ENCODE measurements at regions not wholly inside any gene's neighbourhood (a gene's known extent, or its start where the extent isn't known, plus 50 kb on each side); places are given as distances from the start of the nearest gene placed in this dataset.

GRCh38 chr2:62305421-62306176 is 109.7 kb downstream of the B3GNT2 start:
- no peak for DNase-seq (ENCODE audit: low read depth in 4 of 4, low spot score in 2 of 4)

- no peak for DNase-seq (ENCODE audit: low read depth in 4 of 4, low spot score in 2 of 4)
These were observed 108.8 kb downstream of the B3GNT2 start for GRCh38 chr2:62304429-62305417.

GRCh38 chr2:62303788-62304187 is 107.9 kb downstream of the B3GNT2 start:
- DNase-seq (ENCODE audit: low read depth in 4 of 4, low spot score in 2 of 4), result no peak

GRCh38 chr2:62302631-62303435 is 106.9 kb downstream of the B3GNT2 start:
- no peak for DNase-seq (ENCODE audit: low read depth in 4 of 4, low spot score in 2 of 4)

- DNase-seq (ENCODE audit: low read depth in 4 of 4, low spot score in 2 of 4), result no peak
These were observed 105.0 kb downstream of the B3GNT2 start for GRCh38 chr2:62300925-62301324.

- DNase-seq (ENCODE audit: low read depth in 4 of 4, low spot score in 2 of 4), result no peak
These were observed 101.7 kb downstream of the B3GNT2 start for GRCh38 chr2:62297624-62298010.

- DNase-seq (ENCODE audit: low read depth in 4 of 4, low spot score in 2 of 4), result no peak
These were observed 101.1 kb downstream of the B3GNT2 start for GRCh38 chr2:62296832-62297623.

DNA sequence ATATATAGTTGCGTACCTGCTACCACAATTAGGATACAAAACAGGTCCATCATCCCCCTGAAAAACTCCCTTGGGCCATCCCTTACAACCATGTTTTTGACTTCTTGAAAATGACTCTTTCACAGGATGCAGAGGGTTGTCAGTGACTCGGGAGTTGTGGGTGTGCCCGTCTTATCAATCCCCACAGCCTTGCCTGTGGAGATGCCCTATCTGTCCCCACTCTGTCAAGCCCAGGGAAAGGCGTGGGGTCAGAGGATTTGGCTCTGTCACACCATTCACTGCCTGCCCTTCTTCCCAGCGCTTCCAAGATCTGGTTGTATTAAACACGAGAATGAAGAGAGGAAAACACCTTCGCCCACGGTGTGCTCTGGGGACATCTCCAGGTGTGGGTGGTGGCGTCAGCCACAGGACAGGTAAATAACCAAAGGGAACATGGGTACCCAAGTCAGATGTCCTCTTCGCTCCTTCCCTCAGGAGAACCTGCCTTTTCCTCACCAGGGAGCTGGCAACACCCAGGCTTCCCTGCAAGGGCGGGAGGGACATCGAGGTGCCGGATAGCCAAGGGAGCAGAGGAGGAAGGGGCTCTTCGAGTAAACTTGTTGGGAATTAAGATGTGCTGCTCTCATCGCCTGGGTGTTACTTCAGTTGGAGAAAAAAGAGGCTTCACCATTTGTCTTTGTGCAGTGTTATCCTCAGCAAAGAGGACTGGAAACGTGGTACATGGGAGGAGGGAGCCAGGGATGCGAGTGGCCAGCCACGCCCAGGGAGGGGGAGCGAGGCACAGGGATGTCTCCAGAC is 100.3 kb downstream of the B3GNT2 start:
- no peak for DNase-seq (ENCODE audit: low read depth in 4 of 4, low spot score in 2 of 4)

DNA sequence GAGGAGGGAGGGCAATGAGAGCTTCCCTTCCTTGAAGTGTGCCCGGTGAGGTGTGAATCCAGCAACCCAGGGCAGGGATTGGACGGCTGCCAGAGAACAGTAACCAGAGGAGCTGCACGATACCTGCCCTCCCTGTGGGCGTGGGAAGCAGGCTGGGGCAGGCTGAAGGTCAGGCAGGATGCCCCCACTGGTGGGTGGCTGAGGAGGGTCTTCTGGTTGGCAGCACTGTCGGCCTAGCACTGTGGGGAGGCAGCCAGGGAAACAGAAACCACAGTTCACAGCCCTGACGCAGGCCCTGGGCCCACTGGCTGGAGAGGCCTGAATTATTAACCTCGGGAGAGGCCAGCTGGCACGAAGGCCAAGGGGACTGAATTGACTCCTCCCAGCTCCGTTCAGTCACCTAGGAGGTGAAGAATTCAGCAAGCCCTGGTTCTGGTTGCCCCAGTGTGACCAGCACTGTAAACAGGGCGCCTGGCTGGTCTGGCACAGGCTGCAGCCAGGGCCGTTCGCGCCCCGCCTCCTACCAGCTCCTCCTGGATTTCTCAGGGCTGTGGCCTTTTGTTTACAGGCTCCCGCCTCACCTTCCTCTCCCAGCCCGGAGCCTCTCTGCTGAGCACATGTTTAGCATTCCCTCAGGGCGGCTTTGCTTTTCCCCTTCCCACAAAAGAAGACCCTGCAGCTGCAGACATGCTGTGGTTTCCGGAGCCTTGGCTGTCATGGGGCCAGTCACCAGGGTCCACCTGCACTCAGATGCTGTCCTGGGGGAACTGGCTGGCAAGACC is 97.8 kb downstream of the B3GNT2 start:
- DNase-seq (ENCODE audit: low read depth in 4 of 4, low spot score in 2 of 4), result peak; percentile 67 to 81 (median 80)

DNA sequence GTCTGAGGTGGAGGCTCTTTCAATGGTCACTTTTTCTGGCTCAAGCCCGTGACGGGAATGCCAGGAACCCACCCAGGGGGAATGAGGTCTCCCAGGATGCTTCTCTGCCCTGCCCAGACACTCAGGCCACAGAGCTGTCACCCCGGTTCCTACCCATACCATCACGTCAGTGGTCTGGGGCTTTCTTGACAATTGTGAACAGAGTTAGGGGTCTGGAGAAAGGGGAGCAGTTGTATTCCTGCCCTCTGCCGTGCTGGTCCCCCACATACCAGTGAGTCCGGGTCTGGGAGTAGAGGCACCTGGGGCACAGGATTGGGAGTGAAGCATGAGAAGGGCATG is 97.2 kb downstream of the B3GNT2 start:
- DNase-seq (ENCODE audit: low read depth in 4 of 4, low spot score in 2 of 4), result no peak

DNA sequence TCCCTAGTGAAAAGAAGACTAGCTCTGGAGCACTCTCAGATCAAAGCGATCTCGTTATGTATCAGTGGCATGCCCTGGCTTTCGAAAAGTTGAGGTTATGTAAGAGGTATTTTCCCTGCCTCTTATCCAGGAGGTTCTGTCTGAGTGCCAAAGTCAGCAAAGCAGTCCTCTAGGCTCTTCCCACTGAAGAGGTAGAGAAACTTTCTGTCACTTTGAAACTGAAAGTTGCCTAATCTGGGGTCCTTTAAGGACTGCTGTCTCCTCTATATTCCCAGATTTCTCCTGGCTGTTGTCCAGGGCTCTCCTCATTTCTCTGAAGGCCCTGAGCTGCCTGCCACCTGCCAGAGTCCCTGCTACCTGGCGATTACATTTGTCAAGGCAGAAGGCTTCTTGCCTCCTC is 96.3 kb downstream of the B3GNT2 start:
- no peak for DNase-seq (ENCODE audit: low read depth in 4 of 4, low spot score in 2 of 4)

DNA sequence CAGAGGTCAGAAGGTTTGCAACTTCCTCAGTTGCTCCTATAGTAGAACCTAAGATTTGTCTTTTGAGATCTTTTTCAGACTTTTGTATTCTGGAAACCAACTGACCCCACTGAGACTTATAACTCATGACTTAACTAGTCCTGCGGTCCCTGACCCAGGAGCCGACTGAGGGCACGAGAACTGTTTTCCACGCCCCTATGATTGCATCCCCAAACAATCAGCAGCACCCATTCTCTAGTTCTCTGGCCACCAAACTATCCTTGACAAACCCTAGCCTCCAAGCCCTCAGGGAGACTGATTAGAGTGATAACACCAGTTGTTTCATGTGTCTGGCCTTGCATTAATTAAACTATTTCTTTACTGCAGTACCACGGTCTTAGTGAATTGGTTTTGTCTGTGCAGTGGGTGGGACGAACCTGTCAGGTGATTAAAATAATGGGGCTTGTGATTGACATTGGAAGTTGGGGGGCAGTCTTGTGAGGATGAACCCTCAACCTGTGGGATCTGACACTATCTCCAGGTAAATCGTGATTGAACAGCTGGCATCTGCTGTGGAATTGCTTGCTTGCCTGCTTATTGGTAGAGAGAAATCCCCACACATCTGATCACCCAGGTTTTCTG is 95.7 kb downstream of the B3GNT2 start:
- DNase-seq (ENCODE audit: low read depth in 4 of 4, low spot score in 2 of 4), result no peak

DNA sequence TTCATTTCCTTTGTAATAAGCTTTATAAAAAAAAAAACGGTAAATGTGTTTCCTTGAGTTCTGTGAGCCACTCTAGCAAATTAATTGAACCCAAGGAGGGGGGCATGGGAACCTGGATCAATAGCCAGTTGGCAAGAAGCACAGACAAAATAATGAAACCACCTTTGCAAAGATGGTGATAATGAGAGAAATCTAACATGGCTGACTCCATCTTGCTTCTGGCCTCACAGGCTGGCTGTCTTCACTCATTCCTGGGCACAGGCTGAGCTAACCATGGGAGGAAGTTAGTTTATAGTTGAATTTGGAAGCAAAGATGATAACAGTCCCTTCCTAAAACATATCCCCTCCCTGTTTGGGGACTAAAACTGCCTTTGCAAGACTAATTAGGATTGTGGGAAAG is 95.1 kb downstream of the B3GNT2 start:
- no peak for DNase-seq (ENCODE audit: low read depth in 4 of 4, low spot score in 2 of 4)

GRCh38 chr2:62287899-62288880 is 92.3 kb downstream of the B3GNT2 start:
- DNase-seq (ENCODE audit: low read depth in 4 of 4, low spot score in 2 of 4), result peak in 1 of 4 donors; percentile 60

DNA sequence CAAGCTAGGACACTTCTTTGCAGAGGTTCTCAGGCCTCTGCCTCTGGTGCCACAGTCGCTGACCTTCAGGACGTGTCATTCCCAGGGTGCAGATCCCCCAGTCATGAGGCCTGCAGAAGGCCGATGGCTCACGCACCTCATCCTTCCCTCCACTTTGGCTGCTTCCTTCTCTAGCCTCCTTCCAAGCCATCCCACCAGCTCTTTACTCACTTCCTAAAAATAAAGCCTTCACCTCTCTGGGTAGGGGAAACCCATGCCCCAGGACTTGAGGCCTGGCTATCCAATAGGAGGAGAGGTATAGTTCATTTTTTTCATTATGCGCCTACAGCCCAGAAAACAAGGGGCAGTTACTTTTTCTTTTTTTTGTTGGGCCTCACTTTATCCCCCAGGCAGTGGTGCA is 91.4 kb downstream of the B3GNT2 start:
- DNase-seq (ENCODE audit: low read depth in 4 of 4, low spot score in 2 of 4), result no peak

- no peak for DNase-seq (ENCODE audit: low read depth in 4 of 4, low spot score in 2 of 4)
These were observed 90.3 kb downstream of the B3GNT2 start for GRCh38 chr2:62286089-62286785.
